ENCODE measurements at regions not wholly inside any gene's neighbourhood (a gene's known extent, or its start where the extent isn't known, plus 50 kb on each side); places are given as distances from the start of the nearest gene placed in this dataset.

- TF ChIP-seq CTCF (conservative IDR thresholded peaks at IDR 0.05; ENCODE audit: low read length) = no peak
- no peak for TF ChIP-seq EZH2phosphoT487 (IDR thresholded peaks at IDR 0.05; ENCODE audit: borderline replicate concordance, low read depth, low read length)
Observed at GRCh38 chr15:66848116-66848515, 146.1 kb downstream of the SMAD6 start.

Data from OCI-LY7 (cell line).